ENCODE measurements at regions not wholly inside any gene's neighbourhood (a gene's known extent, or its start where the extent isn't known, plus 50 kb on each side); places are given as distances from the start of the nearest gene placed in this dataset.
"Not testable (repeated sequence)": the region's sequence is repeated elsewhere in the genome, so short reads cannot be mapped to it uniquely, and the experiment has no call there.

DNA sequence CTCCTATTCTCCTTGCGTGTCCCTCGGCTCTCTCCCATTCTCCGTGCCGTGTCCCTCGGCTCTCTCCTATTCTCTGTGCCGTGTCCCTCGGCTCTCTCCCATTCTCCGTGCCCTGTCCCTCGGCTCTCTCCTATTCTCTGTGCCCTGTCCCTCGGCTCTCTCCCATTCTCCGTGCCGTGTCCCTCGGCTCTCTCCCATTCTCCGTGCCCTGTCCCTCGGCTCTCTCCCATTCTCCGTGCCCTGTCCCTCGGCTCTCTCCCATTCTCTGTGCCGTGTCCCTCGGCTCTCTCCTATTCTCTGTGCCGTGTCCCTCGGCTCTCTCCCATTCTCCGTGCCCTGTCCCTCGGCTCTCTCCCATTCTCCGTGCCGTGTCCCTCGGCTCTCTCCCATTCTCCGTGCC, 94.1 kb upstream of the FRG1 start:
- H2AK5ac ChIP-seq (ENCODE audit: low read depth, low read length); H3K79me1 ChIP-seq (ENCODE audit: low read depth in 1 of 2, low read length in 2 of 2); H2BK20ac ChIP-seq (ENCODE audit: low read depth, low read length); H4K20me1 ChIP-seq (ENCODE audit: insufficient read depth, low read length); H3K18ac ChIP-seq (ENCODE audit: low read depth, low read length); dilution Hi-C loops (cut with HindIII; ENCODE audit: low sequenced_read_pairs, unreplicated experiment); H2AK9ac ChIP-seq (replicated peaks; ENCODE audit: low read depth, low read length, poor library complexity); H2BK120ac ChIP-seq (ENCODE audit: low read depth, low read length); H3K9me1 ChIP-seq (ENCODE audit: insufficient read depth, low read length); H2BK15ac ChIP-seq (ENCODE audit: low read depth, low read length); H3K27ac ChIP-seq (ENCODE audit: insufficient read depth, low read length); intact Hi-C loops (cut with micrococcal nuclease); H4K8ac ChIP-seq (ENCODE audit: low read depth in 2 of 2, low read length in 2 of 2); H3K9ac ChIP-seq (ENCODE audit: low read depth, low read length); H3K56ac ChIP-seq (ENCODE audit: extremely low read depth, insufficient read depth, low read length); in situ Hi-C loops (cut with MboI; ENCODE audit: low sequenced_read_pairs); H3K4me1 ChIP-seq (ENCODE audit: control insufficient read depth, insufficient read depth, low read length); H3K14ac ChIP-seq (replicated peaks; ENCODE audit: low read depth, low read length); H2BK5ac ChIP-seq (ENCODE audit: low read depth, low read length, poor library complexity, severe bottlenecking); H3K27me3 ChIP-seq (ENCODE audit: control insufficient read depth, insufficient read depth, low read length); H4K5ac ChIP-seq (ENCODE audit: low read depth, low read length); DNase-seq; H3K4me3 ChIP-seq (ENCODE audit: insufficient read depth, low read depth, low read length); H3K4ac ChIP-seq (ENCODE audit: low read depth, low read length); H2AFZ ChIP-seq (replicated peaks; ENCODE audit: low read length, poor library complexity); H3K36me3 ChIP-seq (ENCODE audit: control insufficient read depth, insufficient read depth, low read length); POLR2A ChIA-PET (ENCODE audit: unreplicated experiment); ATAC-seq (ENCODE audit: low read depth); H3K23ac ChIP-seq (ENCODE audit: low read depth, low read length); H3K4me2 ChIP-seq (ENCODE audit: low read depth, low read length); CTCF ChIA-PET; BruUV-seq (replicated peaks); H4K91ac ChIP-seq (ENCODE audit: insufficient read depth, low read depth, low read length): not testable (repeated sequence)
- WGBS, 2 experiments (ENCODE audit: extremely low coverage in 2 of 2, insufficient read length in 1 of 2) = 92% methylated on average over 12 of the region's 27 CpGs; no CpG with 5 or more reads in 1 of the 2 experiments
- H3K9me3 ChIP-seq (ENCODE audit: control insufficient read depth, insufficient read depth, low read length) = peaks cover 14% of the 10 kb centered on the region

DNA sequence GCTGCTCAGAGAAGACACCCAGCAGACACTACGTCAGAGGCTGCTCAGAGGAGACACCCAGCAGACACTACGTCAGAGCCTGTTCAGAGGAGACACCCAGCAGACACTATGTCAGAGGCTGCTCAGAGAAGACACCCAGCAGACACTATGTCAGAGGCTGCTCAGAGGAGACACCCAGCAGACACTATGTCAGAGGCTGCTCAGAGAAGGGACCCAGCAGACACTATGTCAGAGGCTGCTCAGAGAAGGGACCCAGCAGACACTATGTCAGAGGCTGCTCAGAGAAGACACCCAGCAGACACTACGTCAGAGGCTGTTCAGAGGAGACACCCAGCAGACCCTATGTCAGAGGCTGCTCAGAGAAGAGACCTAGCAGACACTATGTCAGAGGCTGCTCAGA, 92.0 kb upstream of the FRG1 start:
- H2BK5ac ChIP-seq (ENCODE audit: low read depth, low read length, poor library complexity, severe bottlenecking); H4K5ac ChIP-seq (ENCODE audit: low read depth, low read length); DNase-seq; POLR2A ChIA-PET (ENCODE audit: unreplicated experiment); H3K9me1 ChIP-seq (ENCODE audit: insufficient read depth, low read length); H3K23ac ChIP-seq (ENCODE audit: low read depth, low read length); H2BK120ac ChIP-seq (ENCODE audit: low read depth, low read length); H3K27ac ChIP-seq (ENCODE audit: insufficient read depth, low read length); H3K4me1 ChIP-seq (ENCODE audit: control insufficient read depth, insufficient read depth, low read length); H3K9ac ChIP-seq (ENCODE audit: low read depth, low read length); H2AK9ac ChIP-seq (replicated peaks; ENCODE audit: low read depth, low read length, poor library complexity); H2BK15ac ChIP-seq (ENCODE audit: low read depth, low read length); H4K91ac ChIP-seq (ENCODE audit: insufficient read depth, low read depth, low read length); H3K27me3 ChIP-seq (ENCODE audit: control insufficient read depth, insufficient read depth, low read length); H3K79me1 ChIP-seq (ENCODE audit: low read depth in 1 of 2, low read length in 2 of 2); H3K4me3 ChIP-seq (ENCODE audit: insufficient read depth, low read depth, low read length); H3K56ac ChIP-seq (ENCODE audit: extremely low read depth, insufficient read depth, low read length); H2AFZ ChIP-seq (replicated peaks; ENCODE audit: low read length, poor library complexity); H3K18ac ChIP-seq (ENCODE audit: low read depth, low read length); H3K4me2 ChIP-seq (ENCODE audit: low read depth, low read length); H3K36me3 ChIP-seq (ENCODE audit: control insufficient read depth, insufficient read depth, low read length); H2AK5ac ChIP-seq (ENCODE audit: low read depth, low read length); H2BK20ac ChIP-seq (ENCODE audit: low read depth, low read length); H4K8ac ChIP-seq (ENCODE audit: low read depth in 2 of 2, low read length in 2 of 2); H3K4ac ChIP-seq (ENCODE audit: low read depth, low read length); CTCF ChIA-PET; intact Hi-C loops (cut with micrococcal nuclease); BruUV-seq (replicated peaks); H3K9me3 ChIP-seq (ENCODE audit: control insufficient read depth, insufficient read depth, low read length); H3K14ac ChIP-seq (replicated peaks; ENCODE audit: low read depth, low read length); ATAC-seq (ENCODE audit: low read depth); H4K20me1 ChIP-seq (ENCODE audit: insufficient read depth, low read length); dilution Hi-C loops (cut with HindIII; ENCODE audit: low sequenced_read_pairs, unreplicated experiment); in situ Hi-C loops (cut with MboI; ENCODE audit: low sequenced_read_pairs): not testable (repeated sequence)
- 53% methylated on average over 2 of the region's 3 CpGs; no CpG with 5 or more reads in 1 of the 2 experiments for WGBS, 2 experiments (ENCODE audit: extremely low coverage in 2 of 2, insufficient read length in 1 of 2)

Data from IMR-90 (cell line).